ENCODE measurements at regions not wholly inside any gene's neighbourhood (a gene's known extent, or its start where the extent isn't known, plus 50 kb on each side); places are given as distances from the start of the nearest gene placed in this dataset.

- DNase-seq = no peak
Observed at GRCh38 chrX:10288373-10288975, 131.7 kb downstream of the CLCN4 start.

- DNase-seq = no peak
Observed at GRCh38 chrX:10296576-10296975, 139.8 kb downstream of the CLCN4 start.

GRCh38 chrX:10310511-10310910, 153.7 kb downstream of the CLCN4 start:
- DNase-seq = no peak

GRCh38 chrX:10314530-10315104, 157.8 kb downstream of the CLCN4 start:
- DNase-seq = no peak

- no peak for DNase-seq
Observed at GRCh38 chrX:10325611-10326010, 168.8 kb downstream of the CLCN4 start.

GRCh38 chrX:10326578-10326977, 169.8 kb downstream of the CLCN4 start:
- DNase-seq = no peak

- no peak for DNase-seq
Observed at GRCh38 chrX:10327651-10328050, 170.9 kb downstream of the CLCN4 start.

- no peak for DNase-seq
Observed at GRCh38 chrX:10329984-10330383, 173.2 kb downstream of the CLCN4 start.

- no peak for DNase-seq
Observed at GRCh38 chrX:10341309-10341708, 184.5 kb downstream of the CLCN4 start.

- no peak for DNase-seq
Observed at GRCh38 chrX:10350221-10350620, 193.4 kb downstream of the CLCN4 start.

- no peak for DNase-seq
Observed at GRCh38 chrX:10350981-10351380, 194.2 kb downstream of the CLCN4 start.

GRCh38 chrX:10352536-10352935, 195.8 kb downstream of the CLCN4 start:
- DNase-seq = no peak

GRCh38 chrX:10356979-10357378, 200.2 kb downstream of the CLCN4 start:
- no peak for DNase-seq

GRCh38 chrX:10358958-10359357, 202.2 kb downstream of the CLCN4 start:
- DNase-seq = no peak

GRCh38 chrX:10360116-10360515, 203.3 kb downstream of the CLCN4 start:
- DNase-seq = peak; percentile 36

- no peak for DNase-seq
Observed at GRCh38 chrX:10365532-10366265, 208.9 kb downstream of the CLCN4 start.

- peak; percentile 29 for DNase-seq
Observed at GRCh38 chrX:10367406-10367805, 210.6 kb downstream of the CLCN4 start.

GRCh38 chrX:10370976-10371375, 214.2 kb downstream of the CLCN4 start:
- no peak for DNase-seq

GRCh38 chrX:10377427-10377826, 220.7 kb downstream of the CLCN4 start:
- DNase-seq = no peak

GRCh38 chrX:10379878-10380277, 223.1 kb downstream of the CLCN4 start:
- no peak for DNase-seq

GRCh38 chrX:10380300-10380699, 223.5 kb downstream of the CLCN4 start:
- no peak for DNase-seq

- DNase-seq = no peak
Observed at GRCh38 chrX:10381193-10381592, 224.4 kb downstream of the CLCN4 start.

GRCh38 chrX:10387011-10387410, 230.2 kb downstream of the CLCN4 start:
- no peak for DNase-seq

GRCh38 chrX:10390187-10390586, 230.2 kb downstream of the MID1 start:
- DNase-seq = no peak
